Activated CD8-positive, alpha-beta memory T cell treated with anti-CD3 and anti-CD28 coated beads, Interleukin-2, amount 10 ng/mL, durations not matched to agents 7 days and 5 days (primary cell): ENCODE measurements at regions not wholly inside any gene's neighbourhood (a gene's known extent, or its start where the extent isn't known, plus 50 kb on each side); places are given as distances from the start of the nearest gene placed in this dataset.
"Not testable (repeated sequence)": the region's sequence is repeated elsewhere in the genome, so short reads cannot be mapped to it uniquely, and the experiment has no call there.

Experiments
- ATAC-seq: fragments of 150-1000 bp; cut with Tn5 transposase; one replicate; pipeline ENCODE4 v1.10.0; 2021; ENCODE audit warnings: moderate library complexity
- CTCF ChIA-PET: fragments of 350-600 bp; sonication (Branson Sonifier 250); formaldehyde crosslinking; loops from one replicate; lab custom pipeline; 2021; ENCODE audit warnings: antibody characterized with exemption; lab: Charles Lee
- DNase-seq: peaks from one replicate; pipeline ENCODE4 v3.0.0-alpha.2; 2020
- H3K27ac Mint-ChIP-seq: one replicate; pipeline ENCODE4 v1.8.0; 2021; ENCODE audit warnings: mild to moderate bottlenecking, mixed read lengths
- H3K27me3 Mint-ChIP-seq: one replicate; pipeline ENCODE4 v1.8.0; 2021; ENCODE audit warnings: mixed read lengths
- H3K36me3 Mint-ChIP-seq: one replicate; pipeline ENCODE4 v1.8.0; 2021; ENCODE audit warnings: mild to moderate bottlenecking, mixed read lengths
- H3K4me1 Mint-ChIP-seq: one replicate; pipeline ENCODE4 v1.8.0; 2021; ENCODE audit warnings: mixed read lengths
- H3K4me3 Mint-ChIP-seq: one replicate; pipeline ENCODE4 v1.8.0; 2021; ENCODE audit warnings: mild to moderate bottlenecking, moderate library complexity, mixed read lengths
- H3K9me3 Mint-ChIP-seq: one replicate; pipeline ENCODE4 v1.8.0; 2022; ENCODE audit warnings: low read depth, mixed read lengths

GRCh38 chr4:188949596-188949995 is 810.4 kb downstream of the TRIML1 start:
- Mint-ChIP-seq H3K9me3 (peaks cover 10% of the 10 kb centered on the region), H3K4me1 (no peaks in the 10 kb centered on the region), H3K27ac (no peak overlapping the region), H3K4me3 (no peak overlapping the region), H3K36me3 (no peaks in the 10 kb centered on the region), H3K27me3 (no peaks in the 10 kb centered on the region)
- ATAC-seq (no peak), DNase-seq (no peak)
- CTCF ChIA-PET: no interaction called here

DNA sequence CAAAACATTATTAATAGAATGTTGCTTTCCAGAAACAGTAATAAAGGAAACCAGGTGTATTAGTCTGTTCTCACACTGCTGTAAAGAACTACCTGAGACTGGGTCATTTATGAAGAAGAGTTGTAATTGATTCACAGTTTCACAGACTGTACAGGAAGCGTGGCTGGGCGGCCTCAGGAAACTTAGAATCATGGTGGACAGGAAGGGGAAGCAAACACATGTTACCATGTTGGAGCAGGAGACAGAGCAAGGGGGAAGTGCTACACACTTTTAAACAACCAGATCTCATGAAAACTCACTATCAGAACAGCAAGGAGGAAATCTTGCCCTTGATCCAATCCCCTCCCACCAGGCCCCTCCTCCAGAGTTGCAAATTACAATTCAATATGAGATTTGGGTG is 815.8 kb downstream of the TRIML1 start:
- CTCF ChIA-PET: no interaction called here
- Mint-ChIP-seq H3K27ac (no peak overlapping the region), H3K36me3 (no peaks in the 10 kb centered on the region), H3K4me1 (no peaks in the 10 kb centered on the region), H3K4me3 (no peak overlapping the region), H3K27me3 (no peaks in the 10 kb centered on the region), H3K9me3 (peaks cover 26% of the 10 kb centered on the region)
- no peak for DNase-seq
- ATAC-seq: no peak

- no peaks in the 10 kb centered on the region for H3K36me3 Mint-ChIP-seq
- no peaks in the 10 kb centered on the region for H3K4me1 Mint-ChIP-seq
- no peak overlapping the region for H3K4me3 Mint-ChIP-seq
- no peaks in the 10 kb centered on the region for H3K27me3 Mint-ChIP-seq
- H3K27ac Mint-ChIP-seq: no peak overlapping the region
- H3K9me3 Mint-ChIP-seq: peaks cover 26% of the 10 kb centered on the region
- CTCF ChIA-PET: no interaction called here
- ATAC-seq (no peak), DNase-seq (no peak)
Observed at GRCh38 chr4:188956566-188956965, 817.3 kb downstream of the TRIML1 start.

- H3K9me3 Mint-ChIP-seq: peaks cover 25% of the 10 kb centered on the region
- no peaks in the 10 kb centered on the region for H3K4me1 Mint-ChIP-seq
- CTCF ChIA-PET: no interaction called here
- no peak overlapping the region for H3K4me3 Mint-ChIP-seq
- ATAC-seq: no peak
- H3K27me3 Mint-ChIP-seq: no peaks in the 10 kb centered on the region
- no peak for DNase-seq
- H3K36me3 Mint-ChIP-seq: no peaks in the 10 kb centered on the region
- no peak overlapping the region for H3K27ac Mint-ChIP-seq
Observed at GRCh38 chr4:188958346-188958745, 819.1 kb downstream of the TRIML1 start.

DNA sequence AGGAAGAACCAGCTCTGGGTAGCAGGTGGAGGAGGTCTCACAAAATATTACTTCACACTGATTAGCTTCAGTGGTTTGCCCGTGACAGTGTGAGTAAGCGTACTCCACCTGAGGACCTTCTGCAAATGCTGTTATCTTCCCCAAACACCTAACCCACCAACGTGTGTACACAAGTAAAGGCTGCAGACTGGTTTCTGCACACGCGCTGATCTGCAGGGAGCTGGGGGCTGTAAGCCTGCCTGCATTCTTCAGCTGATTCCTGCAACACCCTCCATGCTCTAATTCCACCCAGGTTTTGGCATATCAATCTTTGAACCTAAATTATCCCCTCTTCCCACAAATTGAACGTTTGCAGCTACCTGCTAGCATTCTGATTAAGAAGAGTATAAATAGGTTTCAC is 820.2 kb downstream of the TRIML1 start:
- CTCF ChIA-PET: no interaction called here
- ATAC-seq (no peak), DNase-seq (no peak)
- Mint-ChIP-seq H3K36me3 (no peaks in the 10 kb centered on the region), H3K9me3 (peaks cover 22% of the 10 kb centered on the region), H3K27me3 (no peaks in the 10 kb centered on the region), H3K4me3 (no peak overlapping the region), H3K4me1 (no peaks in the 10 kb centered on the region), H3K27ac (no peak overlapping the region)

- Mint-ChIP-seq H3K36me3 (no peaks in the 10 kb centered on the region), H3K27me3 (no peaks in the 10 kb centered on the region), H3K9me3 (peaks cover 20% of the 10 kb centered on the region), H3K27ac (no peak overlapping the region), H3K4me1 (no peaks in the 10 kb centered on the region), H3K4me3 (no peak overlapping the region)
- no peak for ATAC-seq
- CTCF ChIA-PET: no interaction called here
- no peak for DNase-seq
Observed at GRCh38 chr4:188960411-188961093, 821.3 kb downstream of the TRIML1 start.

DNA sequence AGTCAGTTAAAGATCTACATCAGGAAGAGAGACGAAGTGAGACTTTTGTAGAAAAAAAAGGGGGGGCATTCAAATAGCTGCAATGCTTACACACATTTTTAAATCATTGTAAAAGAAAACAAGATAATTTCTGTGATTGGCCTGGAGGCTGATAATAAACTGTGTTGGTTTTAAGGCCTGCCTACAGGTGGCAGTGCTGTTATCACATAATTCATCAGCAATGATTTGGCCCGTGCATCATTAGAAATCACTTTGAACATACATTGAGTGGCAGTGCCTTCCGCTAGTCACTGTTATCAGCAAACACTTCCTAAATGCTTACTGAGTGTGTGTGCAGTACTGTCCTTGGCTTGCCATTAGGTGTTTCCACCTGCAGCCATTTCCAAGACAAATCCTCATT is 831.9 kb downstream of the TRIML1 start:
- no peaks in the 10 kb centered on the region for H3K36me3 Mint-ChIP-seq
- no peaks in the 10 kb centered on the region for H3K27me3 Mint-ChIP-seq
- H3K4me1 Mint-ChIP-seq: no peaks in the 10 kb centered on the region
- peaks cover 10% of the 10 kb centered on the region for H3K9me3 Mint-ChIP-seq
- no peak for ATAC-seq
- H3K27ac Mint-ChIP-seq: no peak overlapping the region
- no peak for DNase-seq
- no peak overlapping the region for H3K4me3 Mint-ChIP-seq
- CTCF ChIA-PET: interaction anchor here (0.7 kb wide), 1 partner anchor 803 kb away, joined by 3 read pairs; no protein-coding TSS in a partner anchor

GRCh38 chr4:188975271-188975670 is 836.0 kb downstream of the TRIML1 start:
- no peak overlapping the region for H3K4me3 Mint-ChIP-seq
- H3K27me3 Mint-ChIP-seq: no peaks in the 10 kb centered on the region
- H3K9me3 Mint-ChIP-seq: peaks cover 4% of the 10 kb centered on the region
- no peaks in the 10 kb centered on the region for H3K4me1 Mint-ChIP-seq
- CTCF ChIA-PET: no interaction called here
- ATAC-seq (no peak), DNase-seq (no peak)
- H3K36me3 Mint-ChIP-seq: no peaks in the 10 kb centered on the region
- no peak overlapping the region for H3K27ac Mint-ChIP-seq

- CTCF ChIA-PET: no interaction called here
- no peaks in the 10 kb centered on the region for H3K36me3 Mint-ChIP-seq
- no peak for DNase-seq
Observed at GRCh38 chr4:188976644-188977115, 837.4 kb downstream of the TRIML1 start.

GRCh38 chr4:188977232-188977631 is 838.0 kb downstream of the TRIML1 start:
- H3K4me3 Mint-ChIP-seq, H3K36me3 Mint-ChIP-seq, H3K27ac Mint-ChIP-seq, CTCF ChIA-PET, ATAC-seq, DNase-seq, H3K27me3 Mint-ChIP-seq, H3K9me3 Mint-ChIP-seq, H3K4me1 Mint-ChIP-seq: not testable (repeated sequence)

More at GRCh38 chr4:188976644-188977115, 837.4 kb downstream of the TRIML1 start:
- no peak for ATAC-seq
- Mint-ChIP-seq H3K4me3 (no peak overlapping the region), H3K9me3 (peaks cover 3% of the 10 kb centered on the region), H3K4me1 (no peaks in the 10 kb centered on the region), H3K27ac (no peak overlapping the region), H3K27me3 (no peaks in the 10 kb centered on the region)

GRCh38 chr4:188984518-188984917 is 845.3 kb downstream of the TRIML1 start:
- peaks cover 3% of the 10 kb centered on the region for H3K9me3 Mint-ChIP-seq
- DNase-seq: no peak
- H3K27ac Mint-ChIP-seq: no peak overlapping the region
- H3K27me3 Mint-ChIP-seq: no peaks in the 10 kb centered on the region
- ATAC-seq: no peak
- CTCF ChIA-PET: no interaction called here
- no peaks in the 10 kb centered on the region for H3K36me3 Mint-ChIP-seq
- H3K4me3 Mint-ChIP-seq: no peak overlapping the region
- no peaks in the 10 kb centered on the region for H3K4me1 Mint-ChIP-seq

- no peak for DNase-seq
Observed at GRCh38 chr4:188986271-188986689, 847.0 kb downstream of the TRIML1 start.

DNA sequence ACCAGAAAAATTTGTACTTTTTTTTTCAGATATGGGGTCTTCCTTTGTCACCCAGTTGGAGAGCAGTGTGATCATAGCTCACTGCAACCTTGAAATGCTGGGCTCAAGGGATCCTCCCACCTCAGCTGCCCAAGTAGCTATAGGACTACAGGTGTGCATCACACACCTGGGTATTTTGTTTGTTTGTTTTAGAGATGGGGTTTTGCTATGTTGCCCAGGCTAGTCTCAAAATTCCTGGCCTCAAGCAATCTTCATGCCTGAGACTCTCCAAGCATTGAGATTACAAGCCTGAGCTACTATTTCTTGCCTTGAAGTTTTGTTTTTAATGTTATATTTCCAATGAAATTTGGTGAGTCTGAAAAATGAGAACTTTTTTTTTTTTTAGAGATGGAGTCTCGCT is 847.8 kb downstream of the TRIML1 start:
- DNase-seq: no peak

More at GRCh38 chr4:188986271-188986689, 847.0 kb downstream of the TRIML1 start:
- no peak for ATAC-seq
- no peak overlapping the region for H3K4me3 Mint-ChIP-seq
- CTCF ChIA-PET: no interaction called here
- H3K27ac Mint-ChIP-seq: no peak overlapping the region
- no peaks in the 10 kb centered on the region for H3K4me1 Mint-ChIP-seq
- peaks cover 3% of the 10 kb centered on the region for H3K9me3 Mint-ChIP-seq
- no peaks in the 10 kb centered on the region for H3K27me3 Mint-ChIP-seq
- no peaks in the 10 kb centered on the region for H3K36me3 Mint-ChIP-seq

GRCh38 chr4:188988131-188988530 is 848.9 kb downstream of the TRIML1 start:
- no peak overlapping the region for H3K27ac Mint-ChIP-seq
- ATAC-seq (no peak), DNase-seq (no peak)
- H3K36me3 Mint-ChIP-seq: no peaks in the 10 kb centered on the region
- no peaks in the 10 kb centered on the region for H3K27me3 Mint-ChIP-seq
- H3K4me1 Mint-ChIP-seq: no peaks in the 10 kb centered on the region
- CTCF ChIA-PET: no interaction called here
- H3K9me3 Mint-ChIP-seq: peaks cover 3% of the 10 kb centered on the region
- no peak overlapping the region for H3K4me3 Mint-ChIP-seq

More for the DNA sequence above, 847.8 kb downstream of the TRIML1 start:
- Mint-ChIP-seq H3K36me3 (no peaks in the 10 kb centered on the region), H3K4me3 (no peak overlapping the region), H3K27ac (no peak overlapping the region), H3K27me3 (no peaks in the 10 kb centered on the region), H3K9me3 (peaks cover 3% of the 10 kb centered on the region), H3K4me1 (no peaks in the 10 kb centered on the region)
- CTCF ChIA-PET: no interaction called here
- no peak for ATAC-seq
